Kidney (tissue), 13 donors: ENCODE measurements at regions not wholly inside any gene's neighbourhood (a gene's known extent, or its start where the extent isn't known, plus 50 kb on each side); places are given as distances from the start of the nearest gene placed in this dataset.

ENCODE experiments used
- DNase-seq, 5 donors: peaks; one replicate each; pipeline ENCODE4 v3.0.0-alpha.2; 2013 to 2020
- FAIRE-seq: peaks from 2 replicates; lab custom pipeline; 2012; peaks lifted over from hg19 to GRCh38; lab: Jason Lieb, UNC
- H3K27ac ChIP-seq, 2 donors: one replicate each; pipeline ENCODE4 v1.7.0; 2013; ENCODE audit warnings: low read depth in 2 of 2, low read length in 2 of 2, inconsistent platforms in 1 of 2
- H3K27me3 ChIP-seq: one replicate; pipeline ENCODE4 v1.7.1; 2013; ENCODE audit warnings: low read length, inconsistent platforms; ENCODE audit not compliant: control insufficient read depth, insufficient read depth
- H3K36me3 ChIP-seq, 3 donors: one replicate each; pipeline versions ENCODE4 v1.7.0 to v1.7.1; 2013; ENCODE audit warnings: low read length in 3 of 3, control low read depth in 1 of 3, inconsistent platforms in 1 of 3; ENCODE audit not compliant: insufficient read depth in 3 of 3, control insufficient read depth in 2 of 3
- H3K4me1 ChIP-seq, 3 donors: one replicate each; pipeline versions ENCODE4 v1.7.0 to v1.7.1; 2013; ENCODE audit warnings: low read length in 3 of 3, inconsistent platforms in 1 of 3, low read depth in 1 of 3; ENCODE audit not compliant: control insufficient read depth in 2 of 3, insufficient read depth in 2 of 3
- H3K4me3 ChIP-seq, 3 donors: one replicate each; pipeline versions ENCODE4 v1.7.0 to v1.8.1; 2013; ENCODE audit warnings: low read length in 3 of 3, control low read depth in 1 of 3, inconsistent platforms in 1 of 3
- H3K9ac ChIP-seq, 3 donors: one replicate each; pipeline versions ENCODE4 v1.7.0 to v1.7.1; 2013; ENCODE audit warnings: low read length in 3 of 3, control low read depth in 1 of 3, inconsistent platforms in 1 of 3
- H3K9me3 ChIP-seq, 3 donors: one replicate each; pipeline versions ENCODE4 v1.7.0 to v1.7.1; 2013; ENCODE audit warnings: low read length in 3 of 3, control low read depth in 1 of 3, inconsistent platforms in 1 of 3; ENCODE audit not compliant: control insufficient read depth in 2 of 3, insufficient read depth in 1 of 3
- intact Hi-C: fragments of 100-400 bp; cut with DNase I; formaldehyde crosslinking; loops from one replicate; pipeline ENCODE4 v1.11.1; 2022
- TF ChIP-seq, protein P1 (sequence below): IDR thresholded peaks from 3 replicates; pipeline ENCODE4 v1.5.1; 2012; ENCODE audit warnings: mild to moderate bottlenecking, moderate library complexity, borderline replicate concordance; ENCODE audit not compliant: insufficient read depth; ENCODE audit errors: extremely low read depth
- donor health status: control.
- donor health status: control.
- donor health status: control.
- donor health status: control.
- donor health status: control.
- donor health status: DM: yes; HTN: yes; CAD: no.
- donor health status: Normal renal cell carcinoma (clear cell type).

DNA sequence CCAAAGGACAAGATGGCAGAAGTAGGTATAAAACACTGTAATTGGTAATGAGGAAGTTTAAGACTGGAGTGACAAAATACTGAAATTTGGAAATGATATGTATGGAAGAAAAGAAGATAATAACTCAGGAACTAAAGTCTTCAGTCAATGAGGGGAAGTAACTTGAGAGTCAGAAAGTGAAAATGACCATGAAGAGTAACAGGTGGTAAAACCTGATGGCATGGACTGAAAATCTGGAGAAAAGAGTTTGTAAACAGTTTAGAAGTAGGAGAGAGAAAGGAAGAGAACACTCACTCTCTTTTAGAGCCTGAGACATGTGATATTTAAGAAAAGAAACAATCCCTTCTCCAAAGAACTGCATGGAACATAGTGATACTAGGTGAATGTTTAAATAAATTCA is 387.9 kb downstream of the PYDC2 start:
- TF ChIP-seq, protein P1, sequence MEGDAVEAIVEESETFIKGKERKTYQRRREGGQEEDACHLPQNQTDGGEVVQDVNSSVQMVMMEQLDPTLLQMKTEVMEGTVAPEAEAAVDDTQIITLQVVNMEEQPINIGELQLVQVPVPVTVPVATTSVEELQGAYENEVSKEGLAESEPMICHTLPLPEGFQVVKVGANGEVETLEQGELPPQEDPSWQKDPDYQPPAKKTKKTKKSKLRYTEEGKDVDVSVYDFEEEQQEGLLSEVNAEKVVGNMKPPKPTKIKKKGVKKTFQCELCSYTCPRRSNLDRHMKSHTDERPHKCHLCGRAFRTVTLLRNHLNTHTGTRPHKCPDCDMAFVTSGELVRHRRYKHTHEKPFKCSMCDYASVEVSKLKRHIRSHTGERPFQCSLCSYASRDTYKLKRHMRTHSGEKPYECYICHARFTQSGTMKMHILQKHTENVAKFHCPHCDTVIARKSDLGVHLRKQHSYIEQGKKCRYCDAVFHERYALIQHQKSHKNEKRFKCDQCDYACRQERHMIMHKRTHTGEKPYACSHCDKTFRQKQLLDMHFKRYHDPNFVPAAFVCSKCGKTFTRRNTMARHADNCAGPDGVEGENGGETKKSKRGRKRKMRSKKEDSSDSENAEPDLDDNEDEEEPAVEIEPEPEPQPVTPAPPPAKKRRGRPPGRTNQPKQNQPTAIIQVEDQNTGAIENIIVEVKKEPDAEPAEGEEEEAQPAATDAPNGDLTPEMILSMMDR, result no peak
- Histone ChIP-seq H3K9me3 (peaks cover 0 to 2% (median 0%) of the 10 kb centered on the region in 3 donors), H3K27ac (no peak overlapping the region), H3K36me3 (no peaks in the 10 kb centered on the region), H3K4me1 (no peaks in the 10 kb centered on the region), H3K27me3 (no peaks in the 10 kb centered on the region), H3K9ac (no peak overlapping the region), H3K4me3 (no peak overlapping the region)
- FAIRE-seq, result no peak
- intact Hi-C loops, result no loop called here
- no peak for DNase-seq

DNA sequence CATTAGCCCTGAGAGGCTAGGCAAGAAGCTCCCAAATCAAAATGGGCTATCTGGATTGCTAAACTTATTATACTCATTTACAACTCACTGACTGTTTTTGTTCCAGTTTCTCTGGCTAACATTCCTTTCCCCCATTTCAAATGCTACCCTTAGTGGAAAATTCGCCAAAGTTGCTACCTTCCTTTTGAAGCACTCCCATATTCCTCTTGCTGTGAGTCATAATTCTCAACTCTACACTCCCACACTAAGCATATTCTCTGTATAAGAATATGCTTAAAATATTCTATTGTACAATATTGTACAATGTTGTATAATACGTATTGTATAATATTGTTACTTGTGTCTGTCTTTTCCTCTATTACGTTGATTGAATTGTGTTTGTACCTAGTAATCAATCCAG is 398.6 kb downstream of the PYDC2 start:
- Histone ChIP-seq H3K36me3 (no peaks in the 10 kb centered on the region), H3K9me3 (no peaks in the 10 kb centered on the region), H3K27me3 (no peaks in the 10 kb centered on the region), H3K4me3 (no peak overlapping the region), H3K27ac (no peak overlapping the region), H3K9ac (no peak overlapping the region), H3K4me1 (no peaks in the 10 kb centered on the region)
- FAIRE-seq (no peak), DNase-seq (no peak)
- intact Hi-C loops, result no loop called here
- TF ChIP-seq, protein P1, result no peak

DNA sequence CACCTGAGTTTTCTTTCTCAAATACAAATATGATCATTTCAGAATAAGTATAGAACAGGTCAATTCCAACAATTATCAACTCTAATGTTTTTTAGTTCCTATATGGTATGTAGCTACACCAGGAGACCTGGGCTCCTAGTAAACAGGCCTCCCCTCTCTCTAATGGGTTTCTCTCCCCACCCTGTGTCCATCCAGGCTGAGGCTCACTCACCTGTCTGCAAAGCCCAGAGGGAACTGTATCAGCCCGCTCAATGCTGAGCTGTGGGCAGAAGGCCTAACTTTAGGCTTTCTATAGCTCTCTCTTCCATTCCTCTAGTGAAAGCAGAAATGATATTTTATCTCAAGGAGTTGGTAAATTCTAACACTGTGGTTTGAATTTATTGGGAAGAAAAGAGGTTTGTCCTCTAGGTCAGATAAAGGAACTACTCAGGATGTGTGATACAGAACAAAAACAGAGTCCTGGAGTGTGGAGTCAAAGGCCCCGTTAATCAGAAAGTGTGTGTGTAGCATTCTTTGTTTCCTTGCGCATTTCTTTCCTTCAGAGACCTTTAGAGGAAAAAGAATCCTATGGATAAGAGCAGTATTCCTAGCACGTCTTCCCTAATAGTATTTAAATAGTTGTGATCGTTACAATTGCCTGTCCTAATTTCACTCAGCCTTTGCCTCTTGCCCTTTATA is 408.9 kb downstream of the PYDC2 start:
- no peaks in the 10 kb centered on the region for H3K36me3 ChIP-seq
- no peaks in the 10 kb centered on the region for H3K4me1 ChIP-seq
- TF ChIP-seq, protein P1, result no peak
- DNase-seq, result no peak
- no peaks in the 10 kb centered on the region for H3K9me3 ChIP-seq
- H3K27me3 ChIP-seq, result no peaks in the 10 kb centered on the region
- H3K27ac ChIP-seq, result no peak overlapping the region
- FAIRE-seq, result no peak
- no peak overlapping the region for H3K9ac ChIP-seq
- no peak overlapping the region for H3K4me3 ChIP-seq
- intact Hi-C loops, result no loop called here

DNA sequence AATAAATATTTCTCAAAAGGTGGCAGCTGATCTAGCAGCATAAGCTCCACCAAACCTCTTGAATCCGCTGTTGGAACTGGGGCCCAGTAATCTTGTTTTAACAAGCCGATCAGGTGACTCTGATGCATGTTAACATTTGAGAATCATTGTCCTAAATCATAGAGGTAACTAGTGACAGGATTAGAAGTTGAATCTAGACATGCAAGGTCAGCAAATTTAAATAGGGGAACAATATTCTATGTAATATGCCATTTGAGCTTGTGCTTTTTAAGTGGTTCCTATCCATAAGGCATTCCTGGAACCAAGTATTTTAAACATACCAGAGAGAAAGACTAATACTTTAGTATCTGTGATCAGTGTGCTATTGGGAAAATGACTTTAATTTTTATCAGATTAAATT is 412.8 kb downstream of the PYDC2 start:
- Histone ChIP-seq H3K27ac (no peak overlapping the region), H3K27me3 (no peaks in the 10 kb centered on the region), H3K36me3 (no peaks in the 10 kb centered on the region), H3K4me3 (no peak overlapping the region), H3K9ac (no peak overlapping the region), H3K4me1 (no peaks in the 10 kb centered on the region), H3K9me3 (no peaks in the 10 kb centered on the region)
- FAIRE-seq, result no peak
- intact Hi-C loops, result no loop called here
- TF ChIP-seq, protein P1, result no peak
- no peak for DNase-seq
